ENCODE measurements at regions not wholly inside any gene's neighbourhood (a gene's known extent, or its start where the extent isn't known, plus 50 kb on each side); places are given as distances from the start of the nearest gene placed in this dataset.
"Not testable (repeated sequence)": the region's sequence is repeated elsewhere in the genome, so short reads cannot be mapped to it uniquely, and the experiment has no call there.

- DNase-seq (ENCODE audit: low spot score) = no peak
Observed at GRCh38 chr16:50497592-50497991, 50.6 kb upstream of the NKD1 start.

GRCh38 chr16:50496990-50497389, 51.2 kb upstream of the NKD1 start:
- no peak for DNase-seq (ENCODE audit: low spot score)

- no peak for DNase-seq (ENCODE audit: low spot score)
Observed at GRCh38 chr16:50495673-50496072, 52.5 kb upstream of the NKD1 start.

GRCh38 chr16:50494501-50495491, 53.4 kb upstream of the NKD1 start:
- DNase-seq (ENCODE audit: low spot score) = no peak

GRCh38 chr16:50491516-50491915, 56.7 kb upstream of the NKD1 start:
- no peak for DNase-seq (ENCODE audit: low spot score)

GRCh38 chr16:50490828-50491227, 57.4 kb upstream of the NKD1 start:
- no peak for DNase-seq (ENCODE audit: low spot score)

- no peak for DNase-seq (ENCODE audit: low spot score)
Observed at GRCh38 chr16:50489182-50489581, 59.0 kb upstream of the NKD1 start.

- DNase-seq (ENCODE audit: low spot score) = no peak
Observed at GRCh38 chr16:50487528-50487927, 60.7 kb upstream of the NKD1 start.

- DNase-seq (ENCODE audit: low spot score) = not testable (repeated sequence)
Observed at GRCh38 chr16:50486162-50486561, 62.0 kb upstream of the NKD1 start.

GRCh38 chr16:50485232-50485631, 63.0 kb upstream of the NKD1 start:
- DNase-seq (ENCODE audit: low spot score) = no peak

GRCh38 chr16:50482271-50482670, 65.9 kb upstream of the NKD1 start:
- DNase-seq (ENCODE audit: low spot score) = no peak

GRCh38 chr16:50480206-50480605, 68.0 kb upstream of the NKD1 start:
- no peak for DNase-seq (ENCODE audit: low spot score)

- DNase-seq (ENCODE audit: low spot score) = no peak
Observed at GRCh38 chr16:50479771-50480170, 68.4 kb upstream of the NKD1 start.

- DNase-seq (ENCODE audit: low spot score) = no peak
Observed at GRCh38 chr16:50478773-50479149, 69.4 kb upstream of the NKD1 start.

GRCh38 chr16:50478075-50478772, 70.0 kb upstream of the NKD1 start:
- DNase-seq (ENCODE audit: low spot score) = no peak

GRCh38 chr16:50476486-50477255, 71.5 kb upstream of the NKD1 start:
- DNase-seq (ENCODE audit: low spot score) = no peak

GRCh38 chr16:50475170-50475569, 73.0 kb upstream of the NKD1 start:
- DNase-seq (ENCODE audit: low spot score) = no peak

GRCh38 chr16:50474138-50474537, 74.1 kb upstream of the NKD1 start:
- DNase-seq (ENCODE audit: low spot score) = no peak

GRCh38 chr16:50473356-50473945, 74.7 kb upstream of the NKD1 start:
- DNase-seq (ENCODE audit: low spot score) = no peak

GRCh38 chr16:50472472-50472871, 75.7 kb upstream of the NKD1 start:
- no peak for DNase-seq (ENCODE audit: low spot score)

- DNase-seq (ENCODE audit: low spot score) = no peak
Observed at GRCh38 chr16:50470687-50471086, 77.5 kb upstream of the NKD1 start.

Measured in mucosa of gallbladder (tissue), 1 donor.